Fibroblast of lung (primary cell): ENCODE measurements at regions not wholly inside any gene's neighbourhood (a gene's known extent, or its start where the extent isn't known, plus 50 kb on each side); places are given as distances from the start of the nearest gene placed in this dataset.

Source experiments
- DNase-seq, 2 donors: peaks; one replicate each; pipeline versions ENCODE4 v3.0.0 to v3.0.0-alpha.2; 2010; ENCODE audit warnings: low read depth in 2 of 2
- H2AFZ ChIP-seq: 2 replicates; pipeline ENCODE4 v1.5.1; 2012; ENCODE audit warnings: low read length, control low read depth, inconsistent platforms
- H3K27ac ChIP-seq: 2 replicates; pipeline ENCODE4 v1.5.1; 2011; ENCODE audit warnings: low read length, control low read depth; ENCODE audit not compliant: insufficient read depth
- H3K27me3 ChIP-seq: 2 replicates; pipeline ENCODE4 v1.5.1; 2011; ENCODE audit warnings: mild to moderate bottlenecking, low read length; ENCODE audit not compliant: control insufficient read depth, insufficient read depth
- H3K36me3 ChIP-seq: 2 replicates; pipeline ENCODE4 v1.5.1; 2011; ENCODE audit warnings: low read length; ENCODE audit not compliant: control insufficient read depth, insufficient read depth
- H3K4me1 ChIP-seq: 2 replicates; pipeline ENCODE4 v1.5.1; 2011; ENCODE audit warnings: low read length; ENCODE audit not compliant: control insufficient read depth, insufficient read depth; ENCODE audit errors: extremely low read depth
- H3K4me2 ChIP-seq: 2 replicates; pipeline ENCODE4 v1.5.1; 2011; ENCODE audit warnings: low read length, control low read depth; ENCODE audit not compliant: insufficient read depth; ENCODE audit errors: extremely low read depth
- H3K4me3 ChIP-seq, 4 experiments: fragments of 200-600 bp in 1 of 4; sonication (generic) in 1 of 4; replicated peaks in 1 of 4; 2 replicates each; pipeline ENCODE4 v1.5.1; 2011 to 2016; ENCODE audit warnings: low read length in 4 of 4, low read depth in 3 of 4, mild to moderate bottlenecking in 3 of 4, control low read depth in 2 of 4, inconsistent platforms in 1 of 4, mixed read lengths in 1 of 4; ENCODE audit not compliant: insufficient read depth in 1 of 4; ENCODE audit errors: control extremely low read depth in 1 of 4
- H3K79me2 ChIP-seq: 2 replicates; pipeline ENCODE4 v1.5.1; 2012; ENCODE audit warnings: mild to moderate bottlenecking, low read length, inconsistent platforms; ENCODE audit not compliant: control insufficient read depth, insufficient read depth
- H3K9ac ChIP-seq: 2 replicates; pipeline ENCODE4 v1.5.1; 2011; ENCODE audit warnings: mild to moderate bottlenecking, low read length, control low read depth; ENCODE audit not compliant: insufficient read depth
- H3K9me3 ChIP-seq: 2 replicates; pipeline ENCODE4 v1.5.1; 2012; ENCODE audit warnings: low read depth, low read length; ENCODE audit not compliant: control insufficient read depth, insufficient read depth
- H4K20me1 ChIP-seq: 2 replicates; pipeline ENCODE4 v1.5.1; 2011; ENCODE audit warnings: low read length; ENCODE audit not compliant: control insufficient read depth, insufficient read depth; ENCODE audit errors: extremely low read depth
- EZH2 ChIP-seq: IDR thresholded peaks from 2 replicates; pipeline ENCODE4 v1.5.1; 2012; ENCODE audit warnings: low read length, control low read depth, mild to moderate bottlenecking; ENCODE audit errors: missing control alignments
- TF ChIP-seq, protein P1 (sequence below), 2 donors: IDR thresholded peaks in 1 of 2; conservative IDR thresholded peaks in 1 of 2; 1 replicate in 1 of 2; 2 replicates in 1 of 2; pipeline ENCODE4 v1.5.1; 2011 to 2012; ENCODE audit warnings: low read length in 2 of 2, control low read depth in 1 of 2, inconsistent platforms in 1 of 2, low read depth in 1 of 2, mild to moderate bottlenecking in 1 of 2

DNA sequence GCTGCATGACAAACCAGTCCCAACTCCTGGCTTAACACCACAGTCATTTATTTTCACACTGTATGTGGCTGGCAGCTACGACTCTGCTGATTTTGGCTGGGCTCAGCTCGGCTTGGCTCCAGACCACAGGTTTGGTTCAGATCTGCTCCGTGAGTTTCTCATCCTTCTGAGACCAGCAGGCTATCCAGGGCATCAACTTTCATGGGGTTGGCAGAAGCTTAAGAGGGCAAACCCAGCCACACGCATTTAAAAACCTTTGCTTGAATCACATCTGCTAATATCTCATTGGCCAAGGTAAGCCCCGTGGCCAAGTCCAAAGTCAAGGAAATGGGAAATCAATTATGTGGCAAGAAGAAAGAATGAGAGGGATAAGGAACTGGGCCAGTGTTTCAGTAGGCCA lies 574.2 kb downstream of the MATN1 start:
- Histone ChIP-seq H2AFZ (no peak overlapping the region), H3K4me2 (no peak overlapping the region), H3K36me3 (no peaks in the 10 kb centered on the region), H3K4me3 (no peak overlapping the region), H3K9ac (no peak overlapping the region), H3K9me3 (no peaks in the 10 kb centered on the region), H3K27me3 (no peaks in the 10 kb centered on the region), H3K79me2 (no peaks in the 10 kb centered on the region), H3K27ac (no peak overlapping the region), H3K4me1 (no peaks in the 10 kb centered on the region), H4K20me1 (no peaks in the 10 kb centered on the region)
- TF ChIP-seq, protein P1, sequence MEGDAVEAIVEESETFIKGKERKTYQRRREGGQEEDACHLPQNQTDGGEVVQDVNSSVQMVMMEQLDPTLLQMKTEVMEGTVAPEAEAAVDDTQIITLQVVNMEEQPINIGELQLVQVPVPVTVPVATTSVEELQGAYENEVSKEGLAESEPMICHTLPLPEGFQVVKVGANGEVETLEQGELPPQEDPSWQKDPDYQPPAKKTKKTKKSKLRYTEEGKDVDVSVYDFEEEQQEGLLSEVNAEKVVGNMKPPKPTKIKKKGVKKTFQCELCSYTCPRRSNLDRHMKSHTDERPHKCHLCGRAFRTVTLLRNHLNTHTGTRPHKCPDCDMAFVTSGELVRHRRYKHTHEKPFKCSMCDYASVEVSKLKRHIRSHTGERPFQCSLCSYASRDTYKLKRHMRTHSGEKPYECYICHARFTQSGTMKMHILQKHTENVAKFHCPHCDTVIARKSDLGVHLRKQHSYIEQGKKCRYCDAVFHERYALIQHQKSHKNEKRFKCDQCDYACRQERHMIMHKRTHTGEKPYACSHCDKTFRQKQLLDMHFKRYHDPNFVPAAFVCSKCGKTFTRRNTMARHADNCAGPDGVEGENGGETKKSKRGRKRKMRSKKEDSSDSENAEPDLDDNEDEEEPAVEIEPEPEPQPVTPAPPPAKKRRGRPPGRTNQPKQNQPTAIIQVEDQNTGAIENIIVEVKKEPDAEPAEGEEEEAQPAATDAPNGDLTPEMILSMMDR (conservative IDR thresholded peaks at IDR 0.05 in 1 of 2, IDR thresholded peaks at IDR 0.05 in 1 of 2; ENCODE audit: low read depth in 1 of 2, low read length in 2 of 2) = no peak
- no peak for TF ChIP-seq EZH2
- DNase-seq = no peak

DNA sequence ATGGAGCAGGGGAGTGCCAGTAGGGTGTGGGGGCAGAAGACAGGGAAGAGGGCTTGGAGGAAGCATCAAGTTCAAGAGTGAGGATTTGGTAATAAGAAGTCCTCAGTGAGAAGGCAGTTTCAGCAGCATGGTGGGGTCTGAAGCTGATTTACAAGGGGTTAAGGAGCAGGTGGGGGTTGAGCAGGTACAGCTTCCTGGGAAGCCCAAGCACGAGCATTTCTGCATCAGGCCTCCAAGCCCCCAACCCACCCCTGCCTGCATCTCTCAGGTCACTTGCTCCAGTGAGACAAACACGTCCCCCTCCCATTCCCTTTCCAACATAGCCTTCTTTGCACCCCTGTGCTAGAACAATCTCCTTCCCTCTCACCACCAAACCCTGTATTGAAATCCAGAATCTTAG lies 574.7 kb downstream of the MATN1 start:
- no peaks in the 10 kb centered on the region for H3K9me3 ChIP-seq
- H3K4me1 ChIP-seq = no peaks in the 10 kb centered on the region
- H3K9ac ChIP-seq = no peak overlapping the region
- no peak overlapping the region for H3K4me3 ChIP-seq
- H3K4me2 ChIP-seq = no peak overlapping the region
- DNase-seq = no peak
- no peaks in the 10 kb centered on the region for H3K36me3 ChIP-seq
- no peaks in the 10 kb centered on the region for H4K20me1 ChIP-seq
- no peaks in the 10 kb centered on the region for H3K79me2 ChIP-seq
- TF ChIP-seq, protein P1 (conservative IDR thresholded peaks at IDR 0.05 in 1 of 2, IDR thresholded peaks at IDR 0.05 in 1 of 2; ENCODE audit: low read depth in 1 of 2, low read length in 2 of 2) = no peak
- TF ChIP-seq EZH2 = no peak
- no peaks in the 10 kb centered on the region for H3K27me3 ChIP-seq
- H2AFZ ChIP-seq = no peak overlapping the region
- no peak overlapping the region for H3K27ac ChIP-seq

DNA sequence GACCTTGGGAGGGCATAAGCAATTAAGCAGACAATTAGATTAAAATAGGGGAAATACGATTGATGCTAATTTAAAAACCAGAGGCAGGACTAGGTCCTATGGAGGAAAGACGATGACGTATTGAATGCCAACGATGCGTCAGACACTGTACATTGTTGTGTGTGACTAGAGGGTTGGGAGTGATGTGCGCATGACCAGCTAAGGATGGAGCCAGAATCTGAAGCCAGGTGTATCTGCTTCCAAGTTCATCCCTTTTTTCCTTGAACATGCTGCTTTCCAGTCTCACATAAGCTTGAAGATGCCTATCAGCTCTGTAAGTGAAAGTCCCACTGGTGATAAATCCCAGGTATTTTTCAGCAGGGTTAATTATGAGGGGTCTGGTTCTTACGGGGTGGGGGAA lies 576.2 kb downstream of the MATN1 start:
- Histone ChIP-seq H4K20me1 (no peaks in the 10 kb centered on the region), H3K4me1 (no peaks in the 10 kb centered on the region), H3K4me3 (no peak overlapping the region), H3K79me2 (no peaks in the 10 kb centered on the region), H3K4me2 (no peak overlapping the region), H3K36me3 (no peaks in the 10 kb centered on the region), H2AFZ (no peak overlapping the region), H3K9me3 (no peaks in the 10 kb centered on the region), H3K9ac (no peak overlapping the region), H3K27me3 (no peaks in the 10 kb centered on the region), H3K27ac (no peak overlapping the region)
- TF ChIP-seq, protein P1 (conservative IDR thresholded peaks at IDR 0.05 in 1 of 2, IDR thresholded peaks at IDR 0.05 in 1 of 2; ENCODE audit: low read depth in 1 of 2, low read length in 2 of 2) = no peak
- TF ChIP-seq EZH2 = no peak
- DNase-seq = no peak
